WTC11 (cell line): ENCODE measurements at regions not wholly inside any gene's neighbourhood (a gene's known extent, or its start where the extent isn't known, plus 50 kb on each side); places are given as distances from the start of the nearest gene placed in this dataset.

Source experiments
- AR ChIP-seq: fragments of 250-450 bp; sonication (Bioruptor Pico); IDR thresholded peaks from 2 replicates; pipeline ENCODE4 v1.9.0; 2021; ENCODE audit warnings: mild to moderate bottlenecking
- ATF3 ChIP-seq: sonication (generic); formaldehyde crosslinking; conservative IDR thresholded peaks from 2 replicates; pipeline ENCODE4 v1.8.1; 2022; ENCODE audit warnings: mild to moderate bottlenecking, missing genetic modification reagents
- CTCF ChIP-seq: fragments of 200-600 bp; IDR thresholded peaks from 2 replicates; pipeline ENCODE4 v1.8.0; 2022; ENCODE audit warnings: antibody characterized with exemption
- HMGA2 ChIP-seq: fragments of 250-450 bp; sonication (Bioruptor Pico); IDR thresholded peaks from 2 replicates; pipeline ENCODE4 v1.4.0; 2021; ENCODE audit warnings: mild to moderate bottlenecking, moderate library complexity
- RELA ChIP-seq: sonication (generic); formaldehyde crosslinking; IDR thresholded peaks from 2 replicates; pipeline ENCODE4 v1.8.1; 2022; ENCODE audit warnings: missing genetic modification reagents, mild to moderate bottlenecking, borderline replicate concordance
- STAT6 ChIP-seq: sonication (generic); formaldehyde crosslinking; conservative IDR thresholded peaks from 2 replicates; pipeline ENCODE4 v1.8.1; 2023; ENCODE audit warnings: mild to moderate bottlenecking, low read depth, missing genetic modification reagents, moderate library complexity
- TEAD4 ChIP-seq: sonication (generic); formaldehyde crosslinking; IDR thresholded peaks from 2 replicates; pipeline ENCODE4 v1.8.0; 2022; ENCODE audit warnings: mild to moderate bottlenecking, missing genetic modification reagents

GRCh38 chr10:44030738-44031137 is 354.2 kb downstream of the CXCL12 start:
- TF ChIP-seq ATF3 (CRISPR knock-in tag) (no peak), CTCF (no peak), STAT6 (CRISPR knock-in tag) (no peak), AR (CRISPR knock-in tag) (no peak), RELA (no peak), TEAD4 (no peak), HMGA2 (CRISPR knock-in tag) (no peak)
